SK-N-SH (cell line): ENCODE measurements at regions not wholly inside any gene's neighbourhood (a gene's known extent, or its start where the extent isn't known, plus 50 kb on each side); places are given as distances from the start of the nearest gene placed in this dataset.

Experiments
- CTCF ChIA-PET: fragments of 300-600, 350-600 bp; formaldehyde crosslinking; extraction: SDS; loops from one replicate; lab custom pipeline; 2021; lab: Yijun Ruan, JAX
- POLR2A ChIA-PET: fragments of 350-600 bp; sonication (Branson Sonifier 250); formaldehyde crosslinking; extraction: SDS; loops from one replicate; lab custom pipeline; 2020; ENCODE audit warnings: antibody characterized with exemption, inconsistent platforms; lab: Yijun Ruan, JAX
- DNase-seq: peaks from one replicate; pipeline ENCODE4 v3.0.0; 2012
- H2AFZ ChIP-seq: fragments of 200-600 bp; sonication (generic); 2 replicates; pipeline ENCODE4 v1.8.1; 2016; ENCODE audit warnings: antibody characterized with exemption, mild to moderate bottlenecking, low read depth
- H3F3A ChIP-seq: fragments of 200-600 bp; sonication (generic); replicated peaks from 2 replicates; pipeline ENCODE3; 2016; ENCODE audit warnings: antibody characterized with exemption, mild to moderate bottlenecking; ENCODE audit not compliant: insufficient read depth
- H3K27ac ChIP-seq, 2 experiments: fragments of 200-500 bp in 1 of 2; fragments of 200-600 bp in 1 of 2; sonication (Bioruptor generic) in 1 of 2; sonication (generic), shearing (Covaris generic) in 1 of 2; 2 replicates each; pipeline versions ENCODE4 v1.5.1 to v1.6.1; 2014 to 2016; ENCODE audit warnings: low read depth in 2 of 2, inconsistent platforms in 1 of 2, low read length in 1 of 2, mild to moderate bottlenecking in 1 of 2, mixed read lengths in 1 of 2
- H3K27me3 ChIP-seq: fragments of 200-600 bp; sonication (generic), shearing (Covaris generic); 2 replicates; pipeline ENCODE4 v1.6.1; 2016; ENCODE audit warnings: mixed run types; ENCODE audit not compliant: insufficient read depth
- H3K36me3 ChIP-seq, 2 experiments: fragments of 200-500 bp in 1 of 2; fragments of 200-600 bp in 1 of 2; sonication (Bioruptor generic) in 1 of 2; sonication (generic) in 1 of 2; replicated peaks in 1 of 2; 2 replicates each; pipeline versions ENCODE3 to v1.5.1; 2014 to 2016; ENCODE audit warnings: low read length in 1 of 2, mild to moderate bottlenecking in 1 of 2; ENCODE audit not compliant: insufficient read depth in 2 of 2, control insufficient read depth in 1 of 2
- H3K4me1 ChIP-seq, 2 experiments: fragments of 200-500 bp in 1 of 2; fragments of 200-600 bp in 1 of 2; sonication (Bioruptor generic) in 1 of 2; sonication (generic), shearing (Covaris generic) in 1 of 2; 2 replicates each; pipeline versions ENCODE4 v1.5.1 to v1.6.1; 2014 to 2016; ENCODE audit warnings: low read depth in 1 of 2, low read length in 1 of 2, mixed run types in 1 of 2; ENCODE audit not compliant: insufficient read depth in 2 of 2, control insufficient read depth in 1 of 2
- H3K4me2 ChIP-seq: fragments of 200-600 bp; sonication (generic), shearing (Covaris generic); 2 replicates; pipeline ENCODE4 v1.6.1; 2017; ENCODE audit warnings: mixed run types
- H3K4me3 ChIP-seq, 2 experiments: fragments of 200-500 bp in 1 of 2; fragments of 200-600 bp in 1 of 2; sonication (Bioruptor generic) in 1 of 2; sonication (generic), shearing (Covaris generic) in 1 of 2; 2 replicates each; pipeline versions ENCODE4 v1.5.1 to v1.8.1; 2014 to 2016; ENCODE audit warnings: low read depth in 2 of 2, inconsistent platforms in 1 of 2, low read length in 1 of 2, mild to moderate bottlenecking in 1 of 2, mixed read lengths in 1 of 2, moderate library complexity in 1 of 2
- H3K79me2 ChIP-seq: fragments of 200-600 bp; sonication (generic); 2 replicates; pipeline ENCODE4 v1.8.1; 2017; ENCODE audit warnings: mild to moderate bottlenecking; ENCODE audit not compliant: insufficient read depth
- H3K9ac ChIP-seq: fragments of 200-600 bp; sonication (generic); 2 replicates; pipeline ENCODE4 v1.6.1; 2017; ENCODE audit warnings: mixed run types
- H3K9me2 ChIP-seq: fragments of 200-600 bp; sonication (generic); 2 replicates; pipeline ENCODE4 v1.6.1; 2017; ENCODE audit warnings: mixed run types
- H3K9me3 ChIP-seq: fragments of 200-600 bp; sonication (generic); 2 replicates; pipeline ENCODE4 v1.6.1; 2017; ENCODE audit warnings: mixed run types, mild to moderate bottlenecking, moderate library complexity
- H4K20me1 ChIP-seq: fragments of 200-600 bp; sonication (generic); 2 replicates; pipeline ENCODE4 v1.6.1; 2017; ENCODE audit warnings: mild to moderate bottlenecking, mixed run types; ENCODE audit not compliant: insufficient read depth
- ELF1 ChIP-seq: IDR thresholded peaks from 2 replicates; pipeline ENCODE4 v1.4.0; 2012
- MEF2A ChIP-seq: IDR thresholded peaks from 2 replicates; pipeline ENCODE4 v1.4.0; 2012; ENCODE audit warnings: low read depth, borderline replicate concordance
- MXI1 ChIP-seq: IDR thresholded peaks from 2 replicates; pipeline ENCODE4 v1.6.1; 2012; ENCODE audit warnings: mild to moderate bottlenecking, low read depth, low read length, improper control_type of control experiment
- NFIC ChIP-seq: IDR thresholded peaks from 2 replicates; pipeline ENCODE4 v1.4.0; 2012; ENCODE audit warnings: borderline replicate concordance
- RAD21 ChIP-seq: IDR thresholded peaks from 2 replicates; pipeline ENCODE4 v1.6.1; 2012; ENCODE audit warnings: mild to moderate bottlenecking, low read length
- RCOR1 ChIP-seq: fragments of 150-350 bp; IDR thresholded peaks from 2 replicates; pipeline ENCODE4 v1.6.1; 2017; ENCODE audit warnings: antibody characterized with exemption, low read length
- SIN3A ChIP-seq: IDR thresholded peaks from 2 replicates; pipeline ENCODE4 v1.6.1; 2012; ENCODE audit warnings: low read depth, mild to moderate bottlenecking, low read length, moderate library complexity, borderline replicate concordance
- SMC3 ChIP-seq: IDR thresholded peaks from 2 replicates; pipeline ENCODE4 v1.6.1; 2012; ENCODE audit warnings: low read depth, low read length, improper control_type of control experiment
- TCF12 ChIP-seq: IDR thresholded peaks from 2 replicates; pipeline ENCODE4 v1.4.0; 2012
- YY1 ChIP-seq: IDR thresholded peaks from 2 replicates; pipeline ENCODE4 v1.4.0; 2012; ENCODE audit warnings: low read depth, mild to moderate bottlenecking
- WGBS: methylation state at CpG from one replicate; pipeline ENCODE4 v1.1.6; 2017; ENCODE audit warnings: low lambda C conversion rate; 5-methylcytosine and 5-hydroxymethylcytosine counted together
- TF ChIP-seq, protein P1 (sequence below): IDR thresholded peaks from 2 replicates; pipeline ENCODE4; 2012
- TF ChIP-seq, protein P2 (sequence below): fragments of 200-600 bp; sonication (generic); IDR thresholded peaks from 2 replicates; pipeline ENCODE4 v1.6.1; 2017; ENCODE audit warnings: antibody characterized with exemption, mild to moderate bottlenecking, moderate library complexity
- TF ChIP-seq, protein P3 (sequence below): IDR thresholded peaks from 2 replicates; pipeline ENCODE4 v1.6.1; 2012; ENCODE audit warnings: mild to moderate bottlenecking, low read depth, low read length, moderate library complexity

DNA sequence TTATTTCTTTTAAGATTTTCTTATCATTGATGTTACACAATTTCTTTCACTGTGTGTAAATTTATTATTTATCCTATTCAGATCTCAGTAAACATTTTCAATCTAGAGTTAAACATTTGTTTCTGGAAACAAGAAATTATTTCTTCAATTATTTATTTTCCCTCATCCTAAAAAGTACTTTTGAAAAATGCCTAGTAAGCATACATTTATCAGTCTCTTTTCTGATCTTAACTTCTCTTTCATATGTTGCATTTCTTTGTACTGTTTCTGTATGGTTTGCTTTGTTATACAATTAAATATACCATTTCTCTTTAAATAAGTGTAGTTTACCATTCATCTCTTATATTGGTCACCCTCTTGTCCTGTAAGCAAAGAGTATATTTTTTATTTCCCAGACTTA is 263.2 kb downstream of the C12orf50 start:
- POLR2A ChIA-PET: no interaction called here
- Histone ChIP-seq H3K9me2 (no peaks in the 10 kb centered on the region; the same call in 1 of the 2 replicates), H3K9me3 (no peaks in the 10 kb centered on the region), H3K79me2 (no peaks in the 10 kb centered on the region), H3K4me1 (no peaks in the 10 kb centered on the region; a peak in 1 of 4 replicates), H4K20me1 (no peaks in the 10 kb centered on the region), H3K27ac (no peak overlapping the region), H3K27me3 (no peaks in the 10 kb centered on the region), H3K4me2 (no peak overlapping the region), H3F3A (no peaks in the 10 kb centered on the region), H2AFZ (no peak overlapping the region), H3K4me3 (no peak overlapping the region), H3K9ac (no peak overlapping the region), H3K36me3 (no peaks in the 10 kb centered on the region)
- DNase-seq: no peak
- CTCF ChIA-PET: no interaction called here
- no peak for TF ChIP-seq NFIC
- no peak for TF ChIP-seq RAD21
- TF ChIP-seq RCOR1: no peak
- TF ChIP-seq YY1: no peak
- no peak for TF ChIP-seq MXI1
- TF ChIP-seq, protein P1, sequence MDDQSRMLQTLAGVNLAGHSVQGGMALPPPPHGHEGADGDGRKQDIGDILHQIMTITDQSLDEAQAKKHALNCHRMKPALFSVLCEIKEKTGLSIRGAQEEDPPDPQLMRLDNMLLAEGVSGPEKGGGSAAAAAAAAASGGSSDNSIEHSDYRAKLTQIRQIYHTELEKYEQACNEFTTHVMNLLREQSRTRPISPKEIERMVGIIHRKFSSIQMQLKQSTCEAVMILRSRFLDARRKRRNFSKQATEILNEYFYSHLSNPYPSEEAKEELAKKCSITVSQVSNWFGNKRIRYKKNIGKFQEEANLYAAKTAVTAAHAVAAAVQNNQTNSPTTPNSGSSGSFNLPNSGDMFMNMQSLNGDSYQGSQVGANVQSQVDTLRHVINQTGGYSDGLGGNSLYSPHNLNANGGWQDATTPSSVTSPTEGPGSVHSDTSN: no peak
- TF ChIP-seq, protein P2, sequence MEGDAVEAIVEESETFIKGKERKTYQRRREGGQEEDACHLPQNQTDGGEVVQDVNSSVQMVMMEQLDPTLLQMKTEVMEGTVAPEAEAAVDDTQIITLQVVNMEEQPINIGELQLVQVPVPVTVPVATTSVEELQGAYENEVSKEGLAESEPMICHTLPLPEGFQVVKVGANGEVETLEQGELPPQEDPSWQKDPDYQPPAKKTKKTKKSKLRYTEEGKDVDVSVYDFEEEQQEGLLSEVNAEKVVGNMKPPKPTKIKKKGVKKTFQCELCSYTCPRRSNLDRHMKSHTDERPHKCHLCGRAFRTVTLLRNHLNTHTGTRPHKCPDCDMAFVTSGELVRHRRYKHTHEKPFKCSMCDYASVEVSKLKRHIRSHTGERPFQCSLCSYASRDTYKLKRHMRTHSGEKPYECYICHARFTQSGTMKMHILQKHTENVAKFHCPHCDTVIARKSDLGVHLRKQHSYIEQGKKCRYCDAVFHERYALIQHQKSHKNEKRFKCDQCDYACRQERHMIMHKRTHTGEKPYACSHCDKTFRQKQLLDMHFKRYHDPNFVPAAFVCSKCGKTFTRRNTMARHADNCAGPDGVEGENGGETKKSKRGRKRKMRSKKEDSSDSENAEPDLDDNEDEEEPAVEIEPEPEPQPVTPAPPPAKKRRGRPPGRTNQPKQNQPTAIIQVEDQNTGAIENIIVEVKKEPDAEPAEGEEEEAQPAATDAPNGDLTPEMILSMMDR: no peak

DNA sequence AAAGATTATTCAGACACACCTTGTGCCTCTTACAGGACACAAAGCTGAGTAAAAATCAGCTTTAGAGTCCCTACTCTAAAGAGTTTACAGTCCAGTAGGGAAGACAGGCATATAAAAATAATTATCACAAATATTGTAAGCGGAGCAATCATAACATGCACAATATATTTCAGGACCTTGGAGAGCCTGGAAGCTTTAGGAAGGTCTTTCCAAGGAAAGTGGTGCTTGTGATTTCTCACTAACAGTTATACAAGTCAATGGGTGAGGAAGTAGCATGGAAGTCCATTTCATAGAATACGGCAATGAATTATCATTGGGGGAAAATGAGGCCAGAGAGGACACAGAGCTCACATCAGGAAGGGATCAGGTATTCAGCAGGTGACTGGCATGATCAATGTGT is 268.3 kb downstream of the C12orf50 start:
- Histone ChIP-seq H3K27ac (no peak overlapping the region), H3K4me1 (no peaks in the 10 kb centered on the region; a peak in 1 of 4 replicates), H3K36me3 (no peaks in the 10 kb centered on the region), H3K4me3 (no peak overlapping the region), H2AFZ (no peak overlapping the region), H3K9me3 (no peaks in the 10 kb centered on the region), H3F3A (no peaks in the 10 kb centered on the region), H3K27me3 (no peaks in the 10 kb centered on the region)
- ChIA-PET POLR2A (no interaction called here), CTCF (no interaction called here)
- DNase-seq: no peak
- no peak for TF ChIP-seq SIN3A
- TF ChIP-seq MEF2A: no peak
- no peak for TF ChIP-seq SMC3
- TF ChIP-seq, protein P3, sequence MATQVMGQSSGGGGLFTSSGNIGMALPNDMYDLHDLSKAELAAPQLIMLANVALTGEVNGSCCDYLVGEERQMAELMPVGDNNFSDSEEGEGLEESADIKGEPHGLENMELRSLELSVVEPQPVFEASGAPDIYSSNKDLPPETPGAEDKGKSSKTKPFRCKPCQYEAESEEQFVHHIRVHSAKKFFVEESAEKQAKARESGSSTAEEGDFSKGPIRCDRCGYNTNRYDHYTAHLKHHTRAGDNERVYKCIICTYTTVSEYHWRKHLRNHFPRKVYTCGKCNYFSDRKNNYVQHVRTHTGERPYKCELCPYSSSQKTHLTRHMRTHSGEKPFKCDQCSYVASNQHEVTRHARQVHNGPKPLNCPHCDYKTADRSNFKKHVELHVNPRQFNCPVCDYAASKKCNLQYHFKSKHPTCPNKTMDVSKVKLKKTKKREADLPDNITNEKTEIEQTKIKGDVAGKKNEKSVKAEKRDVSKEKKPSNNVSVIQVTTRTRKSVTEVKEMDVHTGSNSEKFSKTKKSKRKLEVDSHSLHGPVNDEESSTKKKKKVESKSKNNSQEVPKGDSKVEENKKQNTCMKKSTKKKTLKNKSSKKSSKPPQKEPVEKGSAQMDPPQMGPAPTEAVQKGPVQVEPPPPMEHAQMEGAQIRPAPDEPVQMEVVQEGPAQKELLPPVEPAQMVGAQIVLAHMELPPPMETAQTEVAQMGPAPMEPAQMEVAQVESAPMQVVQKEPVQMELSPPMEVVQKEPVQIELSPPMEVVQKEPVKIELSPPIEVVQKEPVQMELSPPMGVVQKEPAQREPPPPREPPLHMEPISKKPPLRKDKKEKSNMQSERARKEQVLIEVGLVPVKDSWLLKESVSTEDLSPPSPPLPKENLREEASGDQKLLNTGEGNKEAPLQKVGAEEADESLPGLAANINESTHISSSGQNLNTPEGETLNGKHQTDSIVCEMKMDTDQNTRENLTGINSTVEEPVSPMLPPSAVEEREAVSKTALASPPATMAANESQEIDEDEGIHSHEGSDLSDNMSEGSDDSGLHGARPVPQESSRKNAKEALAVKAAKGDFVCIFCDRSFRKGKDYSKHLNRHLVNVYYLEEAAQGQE: peak; percentile 86
- no peak for TF ChIP-seq TCF12
- no peak for TF ChIP-seq ELF1
- TF ChIP-seq, all 33 proteins: peak for 1
- Histone ChIP-seq H3K9me2 (no peaks in the 10 kb centered on the region; the same call in 1 of the 2 replicates), H3K79me2 (no peaks in the 10 kb centered on the region), H4K20me1 (no peaks in the 10 kb centered on the region), H3K9ac (no peak overlapping the region), H3K4me2 (no peak overlapping the region)
- 89% methylated on average over 2 of the region's 2 CpGs for WGBS
